Left ventricle myocardium superior (tissue), 1 donor: ENCODE measurements at regions not wholly inside any gene's neighbourhood (a gene's known extent, or its start where the extent isn't known, plus 50 kb on each side); places are given as distances from the start of the nearest gene placed in this dataset.
A peak's percentile ranks its signal among the peaks of the same experiment; 100 is the strongest.

Source experiments
- ATAC-seq: fragments of 200-7000 bp; cut with Tn5 transposase; one replicate; pipeline ENCODE4 v1.9.1; 2020; ENCODE audit warnings: mild to moderate bottlenecking, moderate library complexity
- DNase-seq: peaks from one replicate; pipeline ENCODE4 v3.0.0-alpha.2; 2020
- intact Hi-C: fragments of 100-400 bp; cut with micrococcal nuclease; formaldehyde crosslinking; loops from one replicate; pipeline ENCODE4 v1.11.0; 2022
- donor health status: DM: no; HTN: yes; CAD: no; lungs with severe emphysema.

DNA sequence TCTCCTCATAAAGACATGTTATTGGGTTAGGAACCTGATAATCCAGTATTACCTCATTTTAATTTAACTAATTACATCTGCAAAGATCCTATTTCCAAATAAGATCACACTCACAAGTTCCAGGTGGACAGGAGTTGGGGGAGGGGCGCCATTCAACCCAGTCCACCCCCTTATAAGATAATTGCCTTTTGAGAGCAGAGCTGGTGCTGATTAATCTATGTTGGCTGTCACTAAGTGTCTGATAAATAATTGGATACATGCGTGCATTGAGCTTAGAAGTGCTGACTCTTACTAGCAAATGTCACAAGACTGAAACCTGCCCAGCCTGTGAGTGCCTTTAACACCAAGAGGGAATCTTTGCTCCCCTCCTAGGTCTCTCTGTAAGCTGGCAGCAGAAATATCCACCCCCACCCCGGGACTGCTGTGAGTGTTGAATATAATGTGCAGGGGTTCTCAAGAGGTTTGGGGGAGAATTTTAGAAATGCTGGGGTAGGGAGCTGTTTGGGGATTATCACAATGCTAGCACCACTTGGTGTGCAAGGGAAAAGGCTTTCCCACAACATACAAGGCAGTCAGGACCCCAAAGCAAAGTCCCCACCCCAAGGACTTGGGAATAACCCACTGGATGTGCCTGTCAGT lies 87.5 kb downstream of the ANKRD60 start:
- ATAC-seq (no peak), DNase-seq (no peak)
- intact Hi-C loops = no loop called here

DNA sequence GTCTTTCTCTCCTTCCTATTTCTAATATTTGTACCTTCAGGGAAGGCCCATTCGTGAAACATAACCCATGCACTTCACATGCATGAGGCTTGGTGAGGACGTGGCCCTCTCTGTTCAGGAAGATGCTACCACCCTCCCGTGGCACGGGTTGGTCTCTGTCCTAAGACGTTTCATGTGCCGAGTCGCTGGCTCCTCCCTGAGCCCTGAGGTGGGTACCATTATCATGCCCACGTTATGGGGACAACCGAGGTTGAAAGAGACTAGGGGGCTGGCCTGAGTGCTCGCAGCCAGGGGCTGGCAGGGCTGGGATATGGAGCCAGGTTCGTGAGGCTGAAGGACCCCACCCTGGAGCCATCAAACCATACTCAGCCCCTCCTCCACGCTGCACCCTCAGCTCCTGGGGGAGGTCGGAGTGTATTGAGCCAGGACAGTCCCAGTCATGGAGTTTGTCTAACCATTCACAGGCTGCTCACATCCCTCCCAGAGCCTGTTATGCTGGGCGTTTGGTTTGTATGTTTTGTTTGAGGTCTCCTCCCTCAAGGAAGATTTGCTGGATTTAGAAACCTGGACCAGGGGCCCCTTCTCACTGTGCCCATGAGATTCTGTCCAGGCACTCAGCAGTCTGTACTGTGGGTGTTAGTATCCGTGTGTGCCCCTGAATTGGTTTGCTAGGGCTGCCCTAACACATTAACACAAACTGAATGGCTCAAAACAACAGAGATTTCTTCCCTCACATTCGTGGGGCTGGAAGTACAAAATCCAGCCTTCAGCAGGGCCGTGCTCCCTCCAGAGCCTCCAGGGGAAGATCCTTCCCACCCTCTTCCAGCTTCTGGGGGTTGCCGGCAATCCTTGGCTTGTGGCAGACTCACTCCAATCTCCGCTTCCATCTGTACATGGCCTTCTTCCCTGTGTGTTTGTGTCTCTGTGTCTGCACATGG lies 88.3 kb downstream of the ANKRD60 start:
- no peak for DNase-seq
- no peak for ATAC-seq
- intact Hi-C loops = no loop called here

DNA sequence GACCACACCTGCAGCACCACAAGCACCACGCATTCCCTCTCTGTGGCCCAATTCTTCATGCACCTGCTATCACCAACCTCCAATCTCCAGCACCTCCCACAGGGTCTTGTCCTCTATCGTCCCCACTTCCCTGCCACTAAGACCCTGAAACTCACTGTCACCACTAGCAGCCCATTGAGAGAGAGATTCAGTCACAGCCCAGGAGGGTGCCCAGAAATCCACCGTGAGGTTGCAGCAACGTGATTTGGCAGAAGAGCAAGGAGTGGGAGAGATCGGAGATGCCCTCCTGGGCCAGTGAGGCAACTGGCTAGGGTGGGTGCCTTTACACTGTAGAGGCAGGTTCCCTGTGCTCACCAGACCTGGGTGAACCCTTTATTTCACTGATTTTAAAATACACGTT lies 90.1 kb downstream of the ANKRD60 start:
- ATAC-seq (no peak), DNase-seq (no peak)
- intact Hi-C loops = no loop called here

DNA sequence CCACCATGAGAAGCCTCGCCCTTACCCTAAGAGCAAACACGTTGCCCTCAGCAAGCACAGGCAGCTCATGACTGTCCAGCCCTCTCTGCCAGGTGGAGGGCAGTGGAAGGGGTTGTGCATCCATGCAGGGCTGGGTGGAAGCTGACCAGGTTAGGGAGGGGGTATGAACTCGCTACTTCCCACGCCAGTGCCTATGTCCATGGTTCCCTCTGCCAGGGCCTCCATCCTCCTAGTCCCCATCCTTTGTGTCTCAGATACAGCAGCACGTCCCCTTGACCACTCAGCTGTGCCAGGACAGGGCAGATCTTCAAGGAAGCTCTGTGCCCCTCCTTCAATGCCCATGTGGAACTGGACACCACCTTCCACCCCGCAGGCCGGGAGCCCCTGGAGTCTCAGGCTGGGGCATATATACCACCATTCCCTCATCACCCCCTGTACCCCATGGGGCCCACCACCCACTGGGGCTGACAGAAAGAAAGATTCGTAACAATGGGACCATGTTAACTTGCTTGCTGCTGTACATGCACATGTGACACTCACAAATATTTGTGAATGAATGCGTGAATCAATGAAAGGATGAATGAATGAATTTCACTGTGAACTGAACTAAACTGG lies 90.7 kb downstream of the ANKRD60 start:
- DNase-seq = no peak
- intact Hi-C loops = no loop called here
- ATAC-seq = no peak

- ATAC-seq = no peak
- no peak for DNase-seq
- intact Hi-C loops = no loop called here
Measured at GRCh38 chr20:58137236-58137635, 91.2 kb downstream of the ANKRD60 start.

- intact Hi-C loops = no loop called here
- ATAC-seq = no peak
- no peak for DNase-seq
Measured at GRCh38 chr20:58136149-58136484, 92.3 kb downstream of the ANKRD60 start.

DNA sequence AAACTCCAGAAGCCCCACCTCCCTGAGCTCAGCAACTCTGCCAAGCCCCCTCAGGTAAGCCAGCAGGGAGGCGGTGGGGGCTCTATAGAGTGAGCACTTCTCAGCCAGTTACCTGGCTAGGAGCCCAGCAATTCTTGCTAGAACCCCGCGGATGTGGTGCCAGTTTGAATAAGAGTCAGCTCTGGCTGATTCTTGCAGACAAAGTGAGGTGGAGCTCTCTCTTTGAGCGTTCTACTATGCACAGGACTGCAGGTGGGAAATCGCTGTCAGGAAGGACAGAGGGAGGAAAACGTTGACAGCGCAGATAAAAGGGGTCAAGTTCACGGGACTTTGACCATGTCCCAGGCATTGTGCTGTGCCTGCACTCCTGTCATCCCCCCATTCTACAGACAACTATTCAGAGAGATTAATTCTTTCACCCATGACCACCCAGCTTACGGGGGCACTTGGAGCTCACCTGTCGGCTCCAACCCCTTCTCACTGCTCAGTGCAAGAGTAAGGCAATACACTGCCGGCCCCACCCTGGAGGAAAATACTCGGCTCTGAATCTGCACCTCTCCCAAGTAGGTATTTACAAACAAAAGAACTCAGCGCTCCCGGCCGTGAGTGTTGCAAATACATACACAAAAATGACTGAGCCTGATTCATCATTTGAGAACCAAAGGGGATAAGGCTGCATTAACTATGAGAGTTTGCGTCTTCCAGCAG lies 92.9 kb downstream of the ANKRD60 start:
- DNase-seq = no peak
- no peak for ATAC-seq
- intact Hi-C loops = no loop called here

DNA sequence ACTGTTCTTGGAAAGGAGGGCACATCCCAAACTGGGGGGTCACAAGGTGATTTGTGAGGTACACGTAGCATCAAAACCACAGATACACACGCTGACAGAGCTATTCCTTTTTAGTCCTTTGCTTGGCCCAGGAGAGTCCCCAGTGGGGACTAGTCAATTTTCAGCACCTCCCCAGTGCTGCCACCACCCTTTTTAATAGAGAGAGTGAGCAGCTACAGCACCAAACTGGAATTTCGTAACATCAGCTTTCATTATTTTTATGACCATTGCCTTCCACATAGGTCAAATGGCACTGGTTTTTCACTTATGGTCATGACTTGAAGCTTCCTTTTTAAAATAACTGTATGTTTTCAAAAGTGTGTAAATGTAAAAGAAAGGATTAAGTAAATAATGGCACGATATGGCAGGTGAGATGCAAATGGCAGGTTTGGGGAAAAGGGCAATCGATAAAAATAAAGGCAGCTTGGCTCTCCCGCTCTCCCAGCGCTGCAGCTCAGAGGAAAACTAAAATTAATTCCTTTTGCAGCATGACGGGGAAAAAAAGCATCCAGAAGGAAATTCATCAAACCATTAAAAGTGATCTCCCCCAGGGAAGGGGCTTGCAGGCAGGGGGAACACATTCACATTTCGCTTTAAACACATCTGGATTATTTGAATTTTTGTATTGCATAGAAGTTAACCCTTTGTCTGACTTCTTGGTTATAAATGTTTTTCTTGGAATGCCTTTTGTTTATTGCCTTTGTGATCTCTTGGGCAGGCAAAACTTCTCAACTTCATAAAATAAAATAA lies 95.2 kb downstream of the ANKRD60 start:
- intact Hi-C loops = no loop called here
- DNase-seq (no peak), ATAC-seq (no peak)

- DNase-seq (no peak), ATAC-seq (no peak)
- intact Hi-C loops = no loop called here
Measured at GRCh38 chr20:58131551-58132142, 96.8 kb downstream of the ANKRD60 start.

GRCh38 chr20:58131151-58131550 lies 97.3 kb downstream of the ANKRD60 start:
- no peak for DNase-seq
- ATAC-seq = peak; percentile 56
- intact Hi-C loops = no loop called here

GRCh38 chr20:58130581-58130980 lies 97.9 kb downstream of the ANKRD60 start:
- ATAC-seq (no peak), DNase-seq (no peak)
- intact Hi-C loops = no loop called here

GRCh38 chr20:58130156-58130555 lies 98.3 kb downstream of the ANKRD60 start:
- intact Hi-C loops = no loop called here
- DNase-seq = no peak
- no peak for ATAC-seq

- intact Hi-C loops = no loop called here
- ATAC-seq (no peak), DNase-seq (no peak)
Measured at GRCh38 chr20:58129721-58130151, 98.7 kb downstream of the ANKRD60 start.

- DNase-seq (no peak), ATAC-seq (no peak)
- intact Hi-C loops = no loop called here
Measured at GRCh38 chr20:58128635-58129625, 99.5 kb downstream of the ANKRD60 start.

GRCh38 chr20:58127701-58128111 lies 100.7 kb downstream of the ANKRD60 start:
- DNase-seq (no peak), ATAC-seq (no peak)
- intact Hi-C loops = no loop called here

GRCh38 chr20:58125726-58126125 lies 102.7 kb downstream of the ANKRD60 start:
- intact Hi-C loops = no loop called here
- ATAC-seq (no peak), DNase-seq (no peak)

GRCh38 chr20:58117944-58118343 lies 110.5 kb downstream of the ANKRD60 start:
- intact Hi-C loops = no loop called here
- no peak for ATAC-seq
- no peak for DNase-seq

- DNase-seq = no peak
- intact Hi-C loops = no loop called here
- no peak for ATAC-seq
Measured at GRCh38 chr20:58116505-58116904, 111.9 kb downstream of the ANKRD60 start.
